ENCODE measurements at regions not wholly inside any gene's neighbourhood (a gene's known extent, or its start where the extent isn't known, plus 50 kb on each side); places are given as distances from the start of the nearest gene placed in this dataset.
A peak's percentile ranks its signal among the peaks of the same experiment; 100 is the strongest.

- DNase-seq = no peak
These were observed 200.0 kb downstream of the AUH start for GRCh38 chr9:91161465-91162300.

GRCh38 chr9:91162311-91162710 lies 199.4 kb downstream of the AUH start:
- DNase-seq = peak in 1 of 2 donors; percentile 51

- DNase-seq = peak; percentile 29 to 53
These were observed 198.8 kb downstream of the AUH start for GRCh38 chr9:91162784-91163443.

GRCh38 chr9:91163444-91163772 lies 198.3 kb downstream of the AUH start:
- DNase-seq = no peak

- peak; percentile 13 to 63 for DNase-seq
These were observed 197.8 kb downstream of the AUH start for GRCh38 chr9:91163773-91164471.

All from CD4-positive, alpha-beta T cell treated with Interleukin-1 beta for 1 hour (primary cell).